Left cardiac atrium (tissue), 4 donors: ENCODE measurements at regions not wholly inside any gene's neighbourhood (a gene's known extent, or its start where the extent isn't known, plus 50 kb on each side); places are given as distances from the start of the nearest gene placed in this dataset.

Source experiments
- ATAC-seq, 2 donors: fragments of 200-7000 bp; cut with Tn5 transposase; one replicate each; pipeline ENCODE4 v1.9.1; 2020; ENCODE audit warnings: mild to moderate bottlenecking in 2 of 2, moderate library complexity in 2 of 2
- DNase-seq: peaks from one replicate; pipeline ENCODE4 v3.0.0-alpha.2; 2020
- intact Hi-C, 2 donors: fragments of 100-400 bp; cut with DNase I; formaldehyde crosslinking; loops; one replicate each; pipeline versions ENCODE4 v1.14.1 to v1.15.1; 2022 to 2023
- donor health status: DM: no; HTN: yes; CAD: no.
- donor health status: DM: no; HTN: yes; CAD: no; lungs with severe emphysema.
- donor health status: DM: yes; HTN: yes; CAD: no.
- donor health status: Dilated cardiomyopathy.

- DNase-seq (no peak), ATAC-seq (no peak)
- intact Hi-C loops, result no loop called here
These were observed 120.4 kb upstream of the NEDD4L start for GRCh38 chr18:57923611-57924010.

GRCh38 chr18:57922885-57923284, 119.8 kb upstream of the ATP8B1 start:
- DNase-seq, result no peak
- intact Hi-C loops, result no loop called here
- no peak for ATAC-seq

GRCh38 chr18:57921708-57922107, 118.6 kb upstream of the ATP8B1 start:
- DNase-seq (no peak), ATAC-seq (no peak)
- intact Hi-C loops, result no loop called here

- intact Hi-C loops, result no loop called here
- DNase-seq (no peak), ATAC-seq (no peak)
These were observed 116.9 kb upstream of the ATP8B1 start for GRCh38 chr18:57920036-57920435.

- DNase-seq (no peak), ATAC-seq (no peak)
- intact Hi-C loops, result no loop called here
These were observed 115.5 kb upstream of the ATP8B1 start for GRCh38 chr18:57918601-57919000.

- intact Hi-C loops, result no loop called here
- DNase-seq (no peak), ATAC-seq (no peak)
These were observed 113.6 kb upstream of the ATP8B1 start for GRCh38 chr18:57916684-57917083.

GRCh38 chr18:57915865-57916582, 112.9 kb upstream of the ATP8B1 start:
- no peak for DNase-seq
- intact Hi-C loops, result no loop called here
- peak in 1 of 2 donors; percentile 26 for ATAC-seq

- intact Hi-C loops, result no loop called here
- ATAC-seq (no peak), DNase-seq (no peak)
These were observed 112.1 kb upstream of the ATP8B1 start for GRCh38 chr18:57915248-57915647.

GRCh38 chr18:57913686-57914085, 110.6 kb upstream of the ATP8B1 start:
- ATAC-seq, result no peak

GRCh38 chr18:57910817-57911216, 107.7 kb upstream of the ATP8B1 start:
- no peak for DNase-seq
- ATAC-seq, result no peak
- intact Hi-C loops, result no loop called here

More at GRCh38 chr18:57913686-57914085, 110.6 kb upstream of the ATP8B1 start:
- intact Hi-C loops, result no loop called here
- no peak for DNase-seq

- no peak for DNase-seq
- intact Hi-C loops, result no loop called here
- peak in 1 of 2 donors; percentile 31 for ATAC-seq
These were observed 107.0 kb upstream of the ATP8B1 start for GRCh38 chr18:57910134-57910533.

GRCh38 chr18:57909620-57910019, 106.5 kb upstream of the ATP8B1 start:
- peak; percentile 50 for DNase-seq
- peak in 1 of 2 donors; percentile 78 for ATAC-seq
- intact Hi-C loops, result no loop called here

- DNase-seq (no peak), ATAC-seq (no peak)
- intact Hi-C loops, result no loop called here
These were observed 105.0 kb upstream of the ATP8B1 start for GRCh38 chr18:57908092-57908491.

- intact Hi-C loops, result no loop called here
- DNase-seq (no peak), ATAC-seq (no peak)
These were observed 104.4 kb upstream of the ATP8B1 start for GRCh38 chr18:57907550-57907949.

GRCh38 chr18:57906852-57907251, 103.7 kb upstream of the ATP8B1 start:
- intact Hi-C loops, result no loop called here
- DNase-seq, result no peak
- no peak for ATAC-seq

- no peak for ATAC-seq
- DNase-seq, result no peak
- intact Hi-C loops, result no loop called here
These were observed 101.4 kb upstream of the ATP8B1 start for GRCh38 chr18:57904535-57904934.

- DNase-seq (no peak), ATAC-seq (no peak)
- intact Hi-C loops, result no loop called here
These were observed 99.6 kb upstream of the ATP8B1 start for GRCh38 chr18:57902721-57903120.

- DNase-seq (no peak), ATAC-seq (no peak)
- intact Hi-C loops, result no loop called here
These were observed 98.9 kb upstream of the ATP8B1 start for GRCh38 chr18:57901825-57902589.

GRCh38 chr18:57900906-57901435, 97.9 kb upstream of the ATP8B1 start:
- ATAC-seq, result no peak
- no peak for DNase-seq
- intact Hi-C loops, result no loop called here

GRCh38 chr18:57898506-57899124, 95.5 kb upstream of the ATP8B1 start:
- no peak for DNase-seq
- intact Hi-C loops, result no loop called here
- no peak for ATAC-seq
